SK-N-SH treated with all-trans-retinoic acid at 6 μM for 48 hours (cell line): ENCODE measurements at regions not wholly inside any gene's neighbourhood (a gene's known extent, or its start where the extent isn't known, plus 50 kb on each side); places are given as distances from the start of the nearest gene placed in this dataset.

ENCODE experiments used
- ARNTL ChIP-seq: fragments of 450-650 bp; formaldehyde crosslinking; IDR thresholded peaks from 2 replicates; pipeline ENCODE4 v1.5.0; 2020; ENCODE audit warnings: low read depth, mild to moderate bottlenecking, moderate library complexity, borderline replicate concordance
- BACH2 ChIP-seq: fragments of 250-450 bp; sonication (Bioruptor Pico); IDR thresholded peaks from 2 replicates; pipeline ENCODE4 v1.9.0; 2021; ENCODE audit warnings: mild to moderate bottlenecking, borderline replicate concordance
- ISL1 ChIP-seq: fragments of 250-450 bp; sonication (Bioruptor Pico); IDR thresholded peaks from 2 replicates; pipeline ENCODE4 v2.1.2; 2022; ENCODE audit warnings: mild to moderate bottlenecking, moderate library complexity
- PPARA ChIP-seq: fragments of 250-450 bp; sonication (Bioruptor Pico); IDR thresholded peaks from 2 replicates; pipeline ENCODE4 v1.5.0; 2020; ENCODE audit warnings: mild to moderate bottlenecking, borderline replicate concordance
- SNAI2 ChIP-seq: fragments of 250-450 bp; sonication (Bioruptor Pico); IDR thresholded peaks from 2 replicates; pipeline ENCODE4 v1.5.0; 2020; ENCODE audit warnings: mild to moderate bottlenecking, moderate library complexity
- TCF4 ChIP-seq: fragments of 250-450 bp; sonication (Bioruptor Pico); IDR thresholded peaks from 2 replicates; pipeline ENCODE4 v1.8.0; 2021; ENCODE audit warnings: mild to moderate bottlenecking, moderate library complexity, borderline replicate concordance
- TOX ChIP-seq: fragments of 250-450 bp; sonication (Bioruptor Pico); IDR thresholded peaks from 2 replicates; pipeline ENCODE4 v1.8.0; 2021; ENCODE audit warnings: mild to moderate bottlenecking, moderate library complexity, borderline replicate concordance
- ZC3H10 ChIP-seq: fragments of 250-450 bp; sonication (Bioruptor Pico); IDR thresholded peaks from 2 replicates; pipeline ENCODE4 v1.5.1; 2021; ENCODE audit warnings: mild to moderate bottlenecking, moderate library complexity
- ZFP3 ChIP-seq: fragments of 250-450 bp; sonication (Bioruptor Pico); IDR thresholded peaks from 2 replicates; pipeline ENCODE4 v1.5.0; 2020; ENCODE audit warnings: mild to moderate bottlenecking, moderate library complexity
- ZFP30 ChIP-seq: fragments of 450-650 bp; formaldehyde crosslinking; IDR thresholded peaks from 2 replicates; pipeline ENCODE4 v1.5.0; 2022; ENCODE audit warnings: mild to moderate bottlenecking, moderate library complexity
- TF ChIP-seq, protein P1 (sequence below): fragments of 250-450 bp; sonication (Bioruptor Pico); IDR thresholded peaks from 2 replicates; pipeline ENCODE4 v1.8.0; 2020; ENCODE audit warnings: mild to moderate bottlenecking, moderate library complexity, borderline replicate concordance
- TF ChIP-seq, protein P2 (sequence below): fragments of 250-450 bp; sonication (Bioruptor Pico); IDR thresholded peaks from 2 replicates; pipeline ENCODE4 v1.8.0; 2021; ENCODE audit warnings: low read depth, mild to moderate bottlenecking, moderate library complexity, borderline replicate concordance
- TF ChIP-seq, protein P3 (sequence below): fragments of 250-450 bp; sonication (Bioruptor Pico); IDR thresholded peaks from 2 replicates; pipeline ENCODE4 v1.5.1; 2020; ENCODE audit warnings: low read depth, mild to moderate bottlenecking, moderate library complexity
- TF ChIP-seq, protein P4 (sequence below): fragments of 250-450 bp; sonication (Bioruptor Pico); IDR thresholded peaks from 2 replicates; pipeline ENCODE4 v1.5.0; 2020; ENCODE audit warnings: mild to moderate bottlenecking, moderate library complexity

DNA sequence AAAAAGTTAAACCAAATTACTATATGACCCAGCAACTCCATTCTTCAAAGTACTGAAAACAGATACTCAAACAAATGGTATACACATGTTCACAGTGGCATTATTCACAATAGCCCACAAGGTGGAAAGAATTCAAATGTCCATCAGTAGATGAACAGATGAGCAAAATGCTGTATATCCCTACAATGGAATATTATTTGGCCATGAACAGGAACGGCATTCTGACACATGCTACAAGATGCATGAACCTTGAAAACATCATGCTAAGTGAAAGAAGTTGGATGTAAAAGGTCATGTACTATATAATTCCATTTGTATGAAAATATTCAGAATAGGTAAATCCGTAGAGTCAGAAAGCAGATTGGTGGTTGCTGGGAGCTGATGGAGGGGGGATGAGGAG is 73.5 kb upstream of the XYLT1 start:
- TF ChIP-seq ZFP30 (CRISPR knock-in tag) (no peak), PPARA (CRISPR knock-in tag) (no peak), ZFP3 (CRISPR knock-in tag) (no peak), BACH2 (CRISPR knock-in tag) (no peak), TOX (CRISPR knock-in tag) (no peak), ZC3H10 (CRISPR knock-in tag) (no peak), SNAI2 (CRISPR knock-in tag) (no peak), ARNTL (CRISPR knock-in tag) (no peak), TCF4 (CRISPR knock-in tag) (no peak), ISL1 (CRISPR knock-in tag) (no peak)
- TF ChIP-seq, protein P1, sequence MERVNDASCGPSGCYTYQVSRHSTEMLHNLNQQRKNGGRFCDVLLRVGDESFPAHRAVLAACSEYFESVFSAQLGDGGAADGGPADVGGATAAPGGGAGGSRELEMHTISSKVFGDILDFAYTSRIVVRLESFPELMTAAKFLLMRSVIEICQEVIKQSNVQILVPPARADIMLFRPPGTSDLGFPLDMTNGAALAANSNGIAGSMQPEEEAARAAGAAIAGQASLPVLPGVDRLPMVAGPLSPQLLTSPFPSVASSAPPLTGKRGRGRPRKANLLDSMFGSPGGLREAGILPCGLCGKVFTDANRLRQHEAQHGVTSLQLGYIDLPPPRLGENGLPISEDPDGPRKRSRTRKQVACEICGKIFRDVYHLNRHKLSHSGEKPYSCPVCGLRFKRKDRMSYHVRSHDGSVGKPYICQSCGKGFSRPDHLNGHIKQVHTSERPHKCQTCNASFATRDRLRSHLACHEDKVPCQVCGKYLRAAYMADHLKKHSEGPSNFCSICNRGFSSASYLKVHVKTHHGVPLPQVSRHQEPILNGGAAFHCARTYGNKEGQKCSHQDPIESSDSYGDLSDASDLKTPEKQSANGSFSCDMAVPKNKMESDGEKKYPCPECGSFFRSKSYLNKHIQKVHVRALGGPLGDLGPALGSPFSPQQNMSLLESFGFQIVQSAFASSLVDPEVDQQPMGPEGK = no peak
- TF ChIP-seq, protein P2, sequence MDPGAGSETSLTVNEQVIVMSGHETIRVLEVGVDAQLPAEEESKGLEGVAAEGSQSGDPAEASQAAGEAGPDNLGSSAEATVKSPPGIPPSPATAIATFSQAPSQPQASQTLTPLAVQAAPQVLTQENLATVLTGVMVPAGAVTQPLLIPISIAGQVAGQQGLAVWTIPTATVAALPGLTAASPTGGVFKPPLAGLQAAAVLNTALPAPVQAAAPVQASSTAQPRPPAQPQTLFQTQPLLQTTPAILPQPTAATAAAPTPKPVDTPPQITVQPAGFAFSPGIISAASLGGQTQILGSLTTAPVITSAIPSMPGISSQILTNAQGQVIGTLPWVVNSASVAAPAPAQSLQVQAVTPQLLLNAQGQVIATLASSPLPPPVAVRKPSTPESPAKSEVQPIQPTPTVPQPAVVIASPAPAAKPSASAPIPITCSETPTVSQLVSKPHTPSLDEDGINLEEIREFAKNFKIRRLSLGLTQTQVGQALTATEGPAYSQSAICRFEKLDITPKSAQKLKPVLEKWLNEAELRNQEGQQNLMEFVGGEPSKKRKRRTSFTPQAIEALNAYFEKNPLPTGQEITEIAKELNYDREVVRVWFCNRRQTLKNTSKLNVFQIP (CRISPR knock-in tag) = no peak
- TF ChIP-seq, protein P3, sequence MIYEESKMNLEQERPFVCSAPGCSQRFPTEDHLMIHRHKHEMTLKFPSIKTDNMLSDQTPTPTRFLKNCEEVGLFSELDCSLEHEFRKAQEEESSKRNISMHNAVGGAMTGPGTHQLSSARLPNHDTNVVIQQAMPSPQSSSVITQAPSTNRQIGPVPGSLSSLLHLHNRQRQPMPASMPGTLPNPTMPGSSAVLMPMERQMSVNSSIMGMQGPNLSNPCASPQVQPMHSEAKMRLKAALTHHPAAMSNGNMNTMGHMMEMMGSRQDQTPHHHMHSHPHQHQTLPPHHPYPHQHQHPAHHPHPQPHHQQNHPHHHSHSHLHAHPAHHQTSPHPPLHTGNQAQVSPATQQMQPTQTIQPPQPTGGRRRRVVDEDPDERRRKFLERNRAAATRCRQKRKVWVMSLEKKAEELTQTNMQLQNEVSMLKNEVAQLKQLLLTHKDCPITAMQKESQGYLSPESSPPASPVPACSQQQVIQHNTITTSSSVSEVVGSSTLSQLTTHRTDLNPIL (CRISPR knock-in tag) = no peak
- TF ChIP-seq, protein P4, sequence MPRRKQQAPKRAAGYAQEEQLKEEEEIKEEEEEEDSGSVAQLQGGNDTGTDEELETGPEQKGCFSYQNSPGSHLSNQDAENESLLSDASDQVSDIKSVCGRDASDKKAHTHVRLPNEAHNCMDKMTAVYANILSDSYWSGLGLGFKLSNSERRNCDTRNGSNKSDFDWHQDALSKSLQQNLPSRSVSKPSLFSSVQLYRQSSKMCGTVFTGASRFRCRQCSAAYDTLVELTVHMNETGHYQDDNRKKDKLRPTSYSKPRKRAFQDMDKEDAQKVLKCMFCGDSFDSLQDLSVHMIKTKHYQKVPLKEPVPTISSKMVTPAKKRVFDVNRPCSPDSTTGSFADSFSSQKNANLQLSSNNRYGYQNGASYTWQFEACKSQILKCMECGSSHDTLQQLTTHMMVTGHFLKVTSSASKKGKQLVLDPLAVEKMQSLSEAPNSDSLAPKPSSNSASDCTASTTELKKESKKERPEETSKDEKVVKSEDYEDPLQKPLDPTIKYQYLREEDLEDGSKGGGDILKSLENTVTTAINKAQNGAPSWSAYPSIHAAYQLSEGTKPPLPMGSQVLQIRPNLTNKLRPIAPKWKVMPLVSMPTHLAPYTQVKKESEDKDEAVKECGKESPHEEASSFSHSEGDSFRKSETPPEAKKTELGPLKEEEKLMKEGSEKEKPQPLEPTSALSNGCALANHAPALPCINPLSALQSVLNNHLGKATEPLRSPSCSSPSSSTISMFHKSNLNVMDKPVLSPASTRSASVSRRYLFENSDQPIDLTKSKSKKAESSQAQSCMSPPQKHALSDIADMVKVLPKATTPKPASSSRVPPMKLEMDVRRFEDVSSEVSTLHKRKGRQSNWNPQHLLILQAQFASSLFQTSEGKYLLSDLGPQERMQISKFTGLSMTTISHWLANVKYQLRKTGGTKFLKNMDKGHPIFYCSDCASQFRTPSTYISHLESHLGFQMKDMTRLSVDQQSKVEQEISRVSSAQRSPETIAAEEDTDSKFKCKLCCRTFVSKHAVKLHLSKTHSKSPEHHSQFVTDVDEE (CRISPR knock-in tag) = no peak
